Endothelial cell of umbilical vein (primary cell): ENCODE measurements at regions not wholly inside any gene's neighbourhood (a gene's known extent, or its start where the extent isn't known, plus 50 kb on each side); places are given as distances from the start of the nearest gene placed in this dataset.

Source experiments
- BruUV-seq: library from RNA; stranded (reverse); fragments of 400-500 nt; replicated peaks from 2 replicates; lab custom pipeline; 2021; lab: Mats Ljungman, UMichigan
- CTCF ChIA-PET: fragments of 300-600, 350-600 bp; sonication (Branson Sonifier 250); formaldehyde crosslinking; loops from one replicate; lab custom pipeline; 2021; ENCODE audit warnings: antibody characterized with exemption, inconsistent platforms; lab: Charles Lee
- POLR2A ChIA-PET: fragments of 300-600, 350-600 bp; sonication (Branson Sonifier 250); formaldehyde crosslinking; loops from one replicate; lab custom pipeline; 2021; ENCODE audit warnings: antibody characterized with exemption, inconsistent platforms; lab: Charles Lee
- DNase-seq: peaks from one replicate; pipeline ENCODE4 v3.0.0-alpha.2; 2011; ENCODE audit warnings: low read depth, low spot score
- FAIRE-seq: peaks from 2 replicates; lab custom pipeline; 2011; peaks lifted over from hg19 to GRCh38; lab: Jason Lieb, UNC
- H2AFZ ChIP-seq: 2 replicates; pipeline ENCODE4 v1.6.0; 2012; ENCODE audit warnings: low read depth, low read length, control low read depth, inconsistent platforms
- H3K27ac ChIP-seq: 2 replicates; pipeline ENCODE4 v1.5.1; 2011; ENCODE audit warnings: low read depth, mild to moderate bottlenecking, control low read depth, low read length, moderate library complexity; ENCODE audit not compliant: insufficient read depth
- H3K27me3 ChIP-seq, 2 experiments: 2 replicates each; pipeline versions ENCODE4 v1.6.0 to v1.6.1; 2011; ENCODE audit warnings: low read length in 2 of 2, mixed read lengths in 1 of 2; ENCODE audit not compliant: control insufficient read depth in 2 of 2, insufficient read depth in 2 of 2
- H3K36me3 ChIP-seq, 2 experiments: 2 replicates in 1 of 2; 3 replicates in 1 of 2; pipeline ENCODE4 v1.5.1; 2011; ENCODE audit warnings: low read length in 2 of 2, mild to moderate bottlenecking in 1 of 2, moderate library complexity in 1 of 2; ENCODE audit not compliant: control insufficient read depth in 2 of 2, insufficient read depth in 2 of 2; ENCODE audit errors: extremely low read depth in 1 of 2
- H3K4me1 ChIP-seq: 3 replicates; pipeline ENCODE4 v1.5.1; 2011; ENCODE audit warnings: mild to moderate bottlenecking, low read length; ENCODE audit not compliant: control insufficient read depth, insufficient read depth; ENCODE audit errors: extremely low read depth
- H3K4me2 ChIP-seq: 2 replicates; pipeline ENCODE4 v1.6.1; 2011; ENCODE audit warnings: low read length, control low read depth, mixed read lengths; ENCODE audit not compliant: insufficient read depth
- H3K4me3 ChIP-seq, 3 experiments: fragments of 200-600 bp in 1 of 3; sonication (generic), shearing (Covaris generic) in 1 of 3; replicated peaks in 1 of 3; 2 replicates each; pipeline ENCODE4 v1.5.1; 2011 to 2016; ENCODE audit warnings: control low read depth in 3 of 3, low read length in 3 of 3, mild to moderate bottlenecking in 2 of 3, inconsistent platforms in 1 of 3, low read depth in 1 of 3, moderate library complexity in 1 of 3; ENCODE audit not compliant: insufficient read depth in 1 of 3
- H3K79me2 ChIP-seq: 2 replicates; pipeline ENCODE4 v1.6.0; 2012; ENCODE audit warnings: low read length, inconsistent platforms; ENCODE audit not compliant: control insufficient read depth, insufficient read depth
- H3K9ac ChIP-seq: replicated peaks from 2 replicates; pipeline ENCODE3; 2011; ENCODE audit warnings: low read length, control low read depth; ENCODE audit not compliant: insufficient read depth; ENCODE audit errors: extremely low read depth
- H3K9me1 ChIP-seq: replicated peaks from 3 replicates; pipeline ENCODE4 v1.6.0; 2011; ENCODE audit warnings: mild to moderate bottlenecking, low read length; ENCODE audit not compliant: control insufficient read depth, insufficient read depth; ENCODE audit errors: extremely low read depth
- H3K9me3 ChIP-seq: replicated peaks from 2 replicates; pipeline ENCODE4 v1.5.1; 2012; ENCODE audit warnings: low read length, inconsistent platforms; ENCODE audit not compliant: control insufficient read depth, insufficient read depth
- H4K20me1 ChIP-seq: replicated peaks from 2 replicates; pipeline ENCODE3; 2011; ENCODE audit warnings: mild to moderate bottlenecking, low read length; ENCODE audit not compliant: control insufficient read depth, insufficient read depth; ENCODE audit errors: extremely low read depth
- EZH2 ChIP-seq: IDR thresholded peaks from 2 replicates; pipeline ENCODE4 v1.6.1; 2012; ENCODE audit warnings: borderline replicate concordance, low read depth, mild to moderate bottlenecking, moderate library complexity, low read length, inconsistent platforms; ENCODE audit not compliant: severe bottlenecking
- FOS ChIP-seq: IDR thresholded peaks from 2 replicates; pipeline ENCODE4 v1.6.1; 2011; ENCODE audit warnings: mild to moderate bottlenecking, low read length, moderate library complexity, borderline replicate concordance; ENCODE audit not compliant: insufficient read depth
- GATA2 ChIP-seq: IDR thresholded peaks from 2 replicates; pipeline ENCODE4 v1.7.0; 2011; ENCODE audit warnings: low read depth, mild to moderate bottlenecking, moderate library complexity, mixed read lengths, low read length; ENCODE audit not compliant: insufficient read length, insufficient read depth
- JUN ChIP-seq: IDR thresholded peaks from 2 replicates; pipeline ENCODE4 v1.6.1; 2011; ENCODE audit warnings: borderline replicate concordance, low read depth; ENCODE audit not compliant: insufficient read length, insufficient read depth
- MAX ChIP-seq: IDR thresholded peaks from 2 replicates; pipeline ENCODE4 v1.6.1; 2011; ENCODE audit not compliant: insufficient read depth, insufficient read length
- MYC ChIP-seq: IDR thresholded peaks from one replicate; pipeline ENCODE4 v1.6.1; 2011; ENCODE audit warnings: mild to moderate bottlenecking, low read depth, low read length
- POLR2A ChIP-seq: IDR thresholded peaks from 2 replicates; pipeline ENCODE4 v1.6.1; 2012; ENCODE audit warnings: low read depth, mild to moderate bottlenecking, control low read depth, low read length
- POLR2AphosphoS5 ChIP-seq: IDR thresholded peaks from 2 replicates; pipeline ENCODE4 v1.6.1; 2012; ENCODE audit warnings: low read depth, mild to moderate bottlenecking, control low read depth, low read length, moderate library complexity; ENCODE audit not compliant: insufficient read depth
- dilution Hi-C: fragments of 300-500 bp; cut with MboI; formaldehyde crosslinking; loops from one replicate; pipeline ENCODE4 v1.15.0; 2019; ENCODE audit warnings: low sequenced_read_pairs; ENCODE audit not compliant: extremely low pct_ligation_motif_present
- intact Hi-C: fragments of 100-400 bp; cut with micrococcal nuclease; formaldehyde crosslinking; loops from one replicate; pipeline ENCODE4 v1.10.0; 2022
- TF ChIP-seq, protein P1 (sequence below), 2 donors: IDR thresholded peaks; 1 replicate in 1 of 2; 2 replicates in 1 of 2; pipeline ENCODE4 v1.5.1; 2011; ENCODE audit warnings: low read length in 2 of 2, mild to moderate bottlenecking in 2 of 2, moderate library complexity in 2 of 2, control low read depth in 1 of 2, inconsistent platforms in 1 of 2, low read depth in 1 of 2; ENCODE audit not compliant: insufficient read depth in 1 of 2; ENCODE audit errors: extremely low read depth in 1 of 2

- Histone ChIP-seq H3K9me3 (no peaks in the 10 kb centered on the region), H3K36me3 (no peaks in the 10 kb centered on the region), H3K27me3 (no peaks in the 10 kb centered on the region), H3K4me3 (no peak overlapping the region), H3K27ac (peak overlapping the region; percentile 51), H4K20me1 (no peaks in the 10 kb centered on the region), H3K9me1 (no peaks in the 10 kb centered on the region), H3K4me2 (no peak overlapping the region), H3K4me1 (peaks cover 22% of the 10 kb centered on the region), H3K79me2 (no peaks in the 10 kb centered on the region), H3K9ac (no peak overlapping the region), H2AFZ (peak overlapping the region; percentile 59)
- CTCF ChIA-PET: no interaction called here
- DNase-seq (peak; percentile 57), FAIRE-seq (peak; percentile 58)
- intact Hi-C loops: loop anchor here (10.0 kb wide), 1 partner anchor 323 kb away; no protein-coding TSS in a partner anchor
- POLR2A ChIA-PET: no interaction called here
- no TSS peak for BruUV-seq
- dilution Hi-C loops: no loop called here
- TF ChIP-seq MAX (no peak), FOS (no peak), POLR2A (no peak), JUN (no peak), MYC (no peak), EZH2 (no peak), POLR2AphosphoS5 (no peak), GATA2 (no peak)
- TF ChIP-seq, protein P1, sequence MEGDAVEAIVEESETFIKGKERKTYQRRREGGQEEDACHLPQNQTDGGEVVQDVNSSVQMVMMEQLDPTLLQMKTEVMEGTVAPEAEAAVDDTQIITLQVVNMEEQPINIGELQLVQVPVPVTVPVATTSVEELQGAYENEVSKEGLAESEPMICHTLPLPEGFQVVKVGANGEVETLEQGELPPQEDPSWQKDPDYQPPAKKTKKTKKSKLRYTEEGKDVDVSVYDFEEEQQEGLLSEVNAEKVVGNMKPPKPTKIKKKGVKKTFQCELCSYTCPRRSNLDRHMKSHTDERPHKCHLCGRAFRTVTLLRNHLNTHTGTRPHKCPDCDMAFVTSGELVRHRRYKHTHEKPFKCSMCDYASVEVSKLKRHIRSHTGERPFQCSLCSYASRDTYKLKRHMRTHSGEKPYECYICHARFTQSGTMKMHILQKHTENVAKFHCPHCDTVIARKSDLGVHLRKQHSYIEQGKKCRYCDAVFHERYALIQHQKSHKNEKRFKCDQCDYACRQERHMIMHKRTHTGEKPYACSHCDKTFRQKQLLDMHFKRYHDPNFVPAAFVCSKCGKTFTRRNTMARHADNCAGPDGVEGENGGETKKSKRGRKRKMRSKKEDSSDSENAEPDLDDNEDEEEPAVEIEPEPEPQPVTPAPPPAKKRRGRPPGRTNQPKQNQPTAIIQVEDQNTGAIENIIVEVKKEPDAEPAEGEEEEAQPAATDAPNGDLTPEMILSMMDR (IDR thresholded peaks at IDR 0.05; ENCODE audit: extremely low read depth in 1 of 2, insufficient read depth in 1 of 2, low read depth in 1 of 2, low read length in 2 of 2): no peak
Measured at GRCh38 chrX:118228041-118228440, 111.4 kb upstream of the KLHL13 start.
